K562 (cell line): ENCODE measurements at regions not wholly inside any gene's neighbourhood (a gene's known extent, or its start where the extent isn't known, plus 50 kb on each side); places are given as distances from the start of the nearest gene placed in this dataset.

Experiments
- ATAC-seq: fragments of 200-7000 bp; cut with Tn5 transposase; 3 replicates; pipeline ENCODE4 v1.9.1; 2020; ENCODE audit warnings: moderate library complexity
- BruUV-seq: library from RNA; stranded (reverse); fragments of 400-500 nt; replicated peaks from 2 replicates; lab custom pipeline; 2021; lab: Mats Ljungman, UMichigan
- CTCF ChIA-PET: fragments of 300-600 bp; formaldehyde crosslinking; extraction: SDS; loops from one replicate; lab custom pipeline; 2021; ENCODE audit warnings: low intra/inter-chr PET ratio; lab: Yijun Ruan, JAX
- POLR2A ChIA-PET: fragments of 300-600, 350-650 bp; sonication (Branson Sonifier 250); formaldehyde crosslinking; extraction: SDS; loops from one replicate; lab custom pipeline; 2021; ENCODE audit warnings: antibody characterized with exemption, inconsistent platforms; lab: Yijun Ruan, JAX
- DNase-seq, 4 experiments: peaks; one replicate each; pipeline versions ENCODE4 v3.0.0 to v3.0.0-alpha.2; 2011 to 2018; ENCODE audit warnings: low spot score in 3 of 4, mixed read lengths in 3 of 4; ENCODE audit errors: extremely low read depth in 1 of 4
- FAIRE-seq: peaks from 2 replicates; lab custom pipeline; 2011; peaks lifted over from hg19 to GRCh38; lab: Jason Lieb, UNC
- H2AFZ ChIP-seq: 2 replicates; pipeline ENCODE4 v1.6.0; 2011; ENCODE audit warnings: low read depth, low read length, control low read depth, inconsistent platforms
- H3K27ac ChIP-seq: fragments of 200-600 bp; 3 replicates; pipeline ENCODE4 v1.8.0; 2011; ENCODE audit warnings: low read depth, mild to moderate bottlenecking, control low read depth, inconsistent platforms, low read length, moderate library complexity, mixed read lengths; ENCODE audit errors: extremely low read depth
- H3K27me3 ChIP-seq, 2 experiments: fragments of 300-600 bp in 1 of 2; 2 replicates in 1 of 2; 3 replicates in 1 of 2; pipeline versions ENCODE4 v1.6.0 to v1.8.0; 2011; ENCODE audit warnings: inconsistent platforms in 2 of 2, low read length in 2 of 2, mild to moderate bottlenecking in 1 of 2, mixed read lengths in 1 of 2, moderate library complexity in 1 of 2; ENCODE audit not compliant: control insufficient read depth in 2 of 2, insufficient read depth in 2 of 2
- H3K36me3 ChIP-seq: fragments of 300-600 bp; 3 replicates; pipeline ENCODE4 v1.8.0; 2011; ENCODE audit warnings: mild to moderate bottlenecking, low read length, inconsistent platforms; ENCODE audit not compliant: control insufficient read depth, insufficient read depth
- H3K4me1 ChIP-seq, 2 experiments: fragments of 200-600 bp in 1 of 2; replicated peaks in 1 of 2; 2 replicates in 1 of 2; 3 replicates in 1 of 2; pipeline versions ENCODE4 v1.5.1 to v1.8.0; 2011; ENCODE audit warnings: inconsistent platforms in 2 of 2, low read length in 2 of 2, mild to moderate bottlenecking in 1 of 2, mixed read lengths in 1 of 2, moderate library complexity in 1 of 2; ENCODE audit not compliant: control insufficient read depth in 2 of 2, insufficient read depth in 2 of 2
- H3K4me2 ChIP-seq: 2 replicates; pipeline ENCODE4 v1.6.1; 2011; ENCODE audit warnings: low read length, control low read depth, inconsistent platforms, mixed read lengths; ENCODE audit not compliant: insufficient read depth
- H3K4me3 ChIP-seq: fragments of 200-600 bp; sonication (generic), shearing (Covaris generic); 2 replicates; pipeline ENCODE4 v1.5.1; 2016; ENCODE audit warnings: control low read depth, inconsistent platforms
- H3K79me2 ChIP-seq: fragments of 200-600 bp; 3 replicates; pipeline ENCODE4 v1.8.0; 2011; ENCODE audit warnings: low read length, inconsistent platforms; ENCODE audit not compliant: control insufficient read depth, insufficient read depth
- H3K9ac ChIP-seq, 2 experiments: 2 replicates each; pipeline versions ENCODE4 v1.6.0 to v1.6.1; 2011; ENCODE audit warnings: low read depth in 2 of 2, low read length in 2 of 2, control low read depth in 1 of 2, inconsistent platforms in 1 of 2, mild to moderate bottlenecking in 1 of 2, mixed read lengths in 1 of 2; ENCODE audit not compliant: insufficient read depth in 1 of 2
- H3K9me1 ChIP-seq: one replicate; pipeline ENCODE4 v1.6.0; 2011; ENCODE audit warnings: inconsistent platforms, mild to moderate bottlenecking, low read length, moderate library complexity; ENCODE audit not compliant: control insufficient read depth, insufficient read depth
- H3K9me3 ChIP-seq: replicated peaks from 2 replicates; pipeline ENCODE4 v1.5.1; 2011; ENCODE audit warnings: low read depth, low read length, inconsistent platforms; ENCODE audit not compliant: control insufficient read depth, insufficient read depth
- H4K20me1 ChIP-seq: replicated peaks from 2 replicates; pipeline ENCODE4 v1.6.1; 2011; ENCODE audit warnings: low read length, inconsistent platforms, mixed read lengths; ENCODE audit not compliant: control insufficient read depth, insufficient read depth
- C11orf30 ChIP-seq: fragments of 450-650 bp; IDR thresholded peaks from 2 replicates; pipeline ENCODE4 v1.6.1; 2016; ENCODE audit warnings: low read depth, mild to moderate bottlenecking
- CBX8 ChIP-seq: fragments of 200-600 bp; sonication (generic); IDR thresholded peaks from 2 replicates; pipeline ENCODE4 v1.6.1; 2012; ENCODE audit warnings: borderline replicate concordance, mixed run types, low read depth, mild to moderate bottlenecking, moderate library complexity, mixed read lengths, low read length, control low read depth, inconsistent platforms; ENCODE audit not compliant: poor library complexity, severe bottlenecking; ENCODE audit errors: extremely low read depth
- DEAF1 ChIP-seq: fragments of 450-650 bp; formaldehyde crosslinking; IDR thresholded peaks from 2 replicates; pipeline ENCODE4 v1.4.0; 2020; ENCODE audit warnings: mild to moderate bottlenecking, moderate library complexity
- FOSL1 ChIP-seq: fragments of 200-800 bp; sonication (Bioruptor generic); conservative IDR thresholded peaks from 2 replicates; pipeline ENCODE4 v1.6.1; 2016; ENCODE audit warnings: missing genetic modification characterization, missing compliant biosample characterization
- HOXB6 ChIP-seq: fragments of 250-450 bp; sonication (Bioruptor Pico); IDR thresholded peaks from 2 replicates; pipeline ENCODE4 v1.5.1; 2022; ENCODE audit warnings: mild to moderate bottlenecking, borderline replicate concordance
- MAZ ChIP-seq, 2 experiments: fragments of 450-650 bp in 1 of 2; sonication (generic) in 1 of 2; formaldehyde crosslinking; IDR thresholded peaks in 1 of 2; conservative IDR thresholded peaks in 1 of 2; 2 replicates each; pipeline versions ENCODE4 v1.4.0 to v1.5.0; 2020; ENCODE audit warnings: mild to moderate bottlenecking in 1 of 2, missing genetic modification reagents in 1 of 2
- NEUROD1 ChIP-seq: fragments of 150-350 bp; IDR thresholded peaks from 2 replicates; pipeline ENCODE4 v1.6.1; 2014; ENCODE audit warnings: borderline replicate concordance, low read length, low read depth; ENCODE audit not compliant: partially characterized antibody
- PRMT5 ChIP-seq: sonication (generic); formaldehyde crosslinking; IDR thresholded peaks from 2 replicates; pipeline ENCODE4 v1.5.0; 2020; ENCODE audit warnings: missing genetic modification reagents
- RUNX1 ChIP-seq: sonication (generic); IDR thresholded peaks from 2 replicates; pipeline ENCODE4 v1.6.1; 2016; ENCODE audit warnings: antibody characterized with exemption, low read depth
- SREBF1 ChIP-seq: fragments of 150-350 bp; IDR thresholded peaks from 2 replicates; pipeline ENCODE4 v1.6.1; 2014; ENCODE audit warnings: antibody characterized with exemption, low read depth, low read length, borderline replicate concordance
- USF2 ChIP-seq: sonication (generic); formaldehyde crosslinking; IDR thresholded peaks from 2 replicates; pipeline ENCODE4 v1.5.0; 2020; ENCODE audit warnings: missing genetic modification reagents
- ZSCAN32 ChIP-seq: fragments of 450-650 bp; formaldehyde crosslinking; IDR thresholded peaks from 2 replicates; pipeline ENCODE4 v1.4.0; 2020; ENCODE audit warnings: mild to moderate bottlenecking, moderate library complexity
- ZZZ3 ChIP-seq: fragments of 450-650 bp; IDR thresholded peaks from 2 replicates; pipeline ENCODE4 v1.6.1; 2016; ENCODE audit warnings: antibody characterized with exemption, mild to moderate bottlenecking, moderate library complexity
- WGBS: fragments of 100-300 bp; shearing (Covaris generic); methylation state at CpG from one replicate; pipeline ENCODE4 v1.1.6; 2016; ENCODE audit warnings: low coverage, mixed read lengths; ENCODE audit not compliant: insufficient coverage; ENCODE audit errors: missing lambda C conversion rate; 5-methylcytosine and 5-hydroxymethylcytosine counted together
- in situ Hi-C: fragments of 300-500 bp; cut with MboI; formaldehyde crosslinking; loops from 4 replicates; pipeline ENCODE4 v1.15.0; 2018; ENCODE audit warnings: inconsistent platforms, mixed read lengths
- intact Hi-C: fragments of 100-400 bp; cut with micrococcal nuclease; formaldehyde crosslinking; loops from 2 replicates; pipeline ENCODE4 v1.14.2; 2022

- no peaks in the 10 kb centered on the region for H3K79me2 ChIP-seq
- H3K4me1 ChIP-seq, result no peaks in the 10 kb centered on the region
- H3K4me3 ChIP-seq, result no peak overlapping the region
- no peak for TF ChIP-seq PRMT5 (CRISPR knock-in tag)
- TF ChIP-seq, all 486 proteins: peak for 0
- Histone ChIP-seq H3K4me2 (no peak overlapping the region), H3K9me1 (no peaks in the 10 kb centered on the region), H3K9ac (no peak overlapping the region), H3K27ac (no peak overlapping the region), H3K9me3 (no peaks in the 10 kb centered on the region), H3K27me3 (no peaks in the 10 kb centered on the region), H2AFZ (no peak overlapping the region), H4K20me1 (no peaks in the 10 kb centered on the region), H3K36me3 (no peaks in the 10 kb centered on the region)
- 0% methylated on average over 3 of the region's 4 CpGs for WGBS
- no peak for DNase-seq
- intact Hi-C loops (no loop called here), in situ Hi-C loops (no loop called here)
- CTCF ChIA-PET, result no interaction called here
- no peak for ATAC-seq
- POLR2A ChIA-PET, result interaction anchor here (0.7 kb wide), 1 partner anchor 80 kb away, joined by 3 read pairs; no protein-coding TSS in a partner anchor
- FAIRE-seq, result no peak
- BruUV-seq, result no TSS peak
Observed at GRCh38 chrX:99078301-99078700, 1331.8 kb downstream of the PCDH19 start.

- Histone ChIP-seq H2AFZ (no peak overlapping the region), H3K4me3 (no peak overlapping the region), H3K79me2 (no peaks in the 10 kb centered on the region), H3K4me1 (no peaks in the 10 kb centered on the region), H3K4me2 (no peak overlapping the region), H3K27ac (no peak overlapping the region), H3K36me3 (no peaks in the 10 kb centered on the region), H3K9me3 (no peaks in the 10 kb centered on the region), H3K9me1 (no peaks in the 10 kb centered on the region), H3K9ac (no peak overlapping the region), H4K20me1 (no peaks in the 10 kb centered on the region), H3K27me3 (no peaks in the 10 kb centered on the region)
- ChIA-PET CTCF (no interaction called here), POLR2A (no interaction called here)
- 0% methylated on average over 3 of the region's 3 CpGs for WGBS
- in situ Hi-C loops, result no loop called here
- intact Hi-C loops, result no loop called here
- no peak for DNase-seq
- no peak for FAIRE-seq
- no peak for ATAC-seq
- BruUV-seq, result no TSS peak
- no peak for TF ChIP-seq USF2 (CRISPR knock-in tag)
- no peak for TF ChIP-seq ZSCAN32 (CRISPR knock-in tag)
- TF ChIP-seq MAZ (CRISPR knock-in tag; conservative IDR thresholded peaks at IDR 0.05 in 1 of 2, IDR thresholded peaks at IDR 0.05 in 1 of 2), result no peak
- no peak for TF ChIP-seq CBX8
- no peak for TF ChIP-seq SREBF1
- no peak for TF ChIP-seq RUNX1
- TF ChIP-seq ZZZ3, result no peak
- no peak for TF ChIP-seq DEAF1
- TF ChIP-seq C11orf30, result no peak
- no peak for TF ChIP-seq HOXB6 (CRISPR knock-in tag)
- TF ChIP-seq FOSL1, result no peak
- no peak for TF ChIP-seq NEUROD1
Observed at GRCh38 chrX:99077099-99077498, 1333.0 kb downstream of the PCDH19 start.
